PFSK-1 (cell line): ENCODE measurements at regions not wholly inside any gene's neighbourhood (a gene's known extent, or its start where the extent isn't known, plus 50 kb on each side); places are given as distances from the start of the nearest gene placed in this dataset.

Source experiments
- FOXP2 ChIP-seq: optimal IDR thresholded peaks from 2 replicates; pipeline ENCODE3; 2011; ENCODE audit warnings: borderline replicate concordance, control low read depth, inconsistent platforms; ENCODE audit not compliant: insufficient read depth; ENCODE audit errors: extremely low read length, extremely low read depth
- POLR2AphosphoS5 ChIP-seq: IDR thresholded peaks from 2 replicates; pipeline ENCODE4 v1.6.1; 2012; ENCODE audit warnings: low read depth, mild to moderate bottlenecking, control low read depth, low read length, moderate library complexity
- REST ChIP-seq, 2 experiments: IDR thresholded peaks; 2 replicates each; pipeline versions ENCODE4 v1.6.1 to v1.8.0; 2011 to 2012; ENCODE audit warnings: low read depth in 2 of 2, low read length in 2 of 2, control low read depth in 1 of 2, inconsistent platforms in 1 of 2, mild to moderate bottlenecking in 1 of 2, moderate library complexity in 1 of 2; ENCODE audit not compliant: insufficient read depth in 1 of 2
- SIN3A ChIP-seq: IDR thresholded peaks from 2 replicates; pipeline ENCODE4 v1.6.1; 2012; ENCODE audit warnings: mild to moderate bottlenecking, low read length, moderate library complexity, borderline replicate concordance; ENCODE audit not compliant: insufficient read depth
- TAF1 ChIP-seq: IDR thresholded peaks from 2 replicates; pipeline ENCODE4 v1.6.1; 2012; ENCODE audit warnings: low read length, control low read depth, borderline replicate concordance; ENCODE audit not compliant: insufficient read depth

DNA sequence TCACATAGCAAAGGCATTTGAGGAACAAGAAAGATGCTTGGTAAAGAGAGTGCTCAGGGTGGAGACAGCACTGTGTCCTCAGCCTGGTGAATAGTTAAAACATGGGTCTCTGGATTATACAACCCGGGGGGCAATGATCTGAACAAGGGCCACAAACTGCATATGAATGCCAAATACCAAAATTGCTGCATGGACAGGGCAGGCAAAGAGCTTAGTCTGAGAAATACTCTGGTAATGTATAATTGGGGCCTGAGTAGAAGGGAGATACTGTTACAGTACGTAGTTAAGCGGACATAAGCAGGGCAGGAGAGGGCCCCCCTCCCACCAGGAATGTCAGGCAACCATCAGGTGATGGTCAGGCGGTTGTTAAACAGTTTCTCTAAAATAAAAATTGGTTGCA is 99.3 kb upstream of the CDK1 start:
- no peak for TF ChIP-seq FOXP2
- TF ChIP-seq POLR2AphosphoS5: no peak
- TF ChIP-seq TAF1: no peak
- TF ChIP-seq SIN3A: no peak
- no peak for TF ChIP-seq REST (IDR thresholded peaks at IDR 0.05; ENCODE audit: insufficient read depth in 1 of 2, low read depth in 2 of 2, low read length in 2 of 2)

GRCh38 chr10:60677531-60678129 is 100.6 kb upstream of the CDK1 start:
- TF ChIP-seq SIN3A (no peak), POLR2AphosphoS5 (no peak), FOXP2 (no peak), TAF1 (no peak)

GRCh38 chr10:60675236-60675635 is 103.0 kb upstream of the CDK1 start:
- TF ChIP-seq FOXP2: no peak
- no peak for TF ChIP-seq POLR2AphosphoS5
- TF ChIP-seq REST (IDR thresholded peaks at IDR 0.05; ENCODE audit: insufficient read depth in 1 of 2, low read depth in 2 of 2, low read length in 2 of 2): no peak
- TF ChIP-seq TAF1: no peak
- no peak for TF ChIP-seq SIN3A

DNA sequence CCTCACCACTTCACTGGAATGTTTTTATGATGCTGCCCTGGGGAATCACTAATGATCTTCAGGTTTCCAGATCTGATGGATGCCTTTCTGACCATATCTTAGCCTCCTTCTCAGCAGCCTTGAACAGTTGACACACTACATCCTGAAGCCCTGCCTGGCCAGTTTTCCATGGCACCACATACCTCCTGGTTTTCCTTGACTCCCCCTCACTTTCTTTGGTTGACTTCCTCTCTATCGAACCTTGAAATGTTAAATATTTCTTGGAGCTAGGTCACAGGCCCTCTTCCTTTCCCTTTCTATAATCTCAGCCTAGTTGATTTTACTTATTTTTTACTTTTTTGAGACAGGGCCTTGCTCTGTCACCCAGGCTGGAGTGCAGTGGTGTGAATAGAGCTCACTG is 108.8 kb upstream of the CDK1 start:
- no peak for TF ChIP-seq SIN3A
- no peak for TF ChIP-seq REST (IDR thresholded peaks at IDR 0.05; ENCODE audit: insufficient read depth in 1 of 2, low read depth in 2 of 2, low read length in 2 of 2)
- no peak for TF ChIP-seq TAF1
- no peak for TF ChIP-seq POLR2AphosphoS5
- no peak for TF ChIP-seq FOXP2

DNA sequence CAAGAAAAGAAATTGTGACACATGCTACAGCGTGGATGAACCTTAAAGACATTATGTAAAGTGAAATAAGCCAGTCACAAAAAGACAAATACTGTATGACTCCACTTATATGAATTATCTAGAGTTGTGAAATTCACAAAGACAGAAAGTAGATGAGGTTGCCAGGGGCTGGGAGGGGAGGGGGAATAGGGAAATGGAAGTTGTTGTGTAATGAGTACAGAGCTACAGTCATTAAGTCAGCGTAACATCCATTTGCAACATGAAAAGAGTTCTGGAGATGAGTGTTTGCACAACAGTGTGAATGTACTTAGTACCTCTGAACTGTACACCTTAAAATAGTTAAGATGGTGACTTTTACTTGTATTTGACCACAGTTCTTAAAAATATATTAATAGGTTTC is 112.1 kb upstream of the CDK1 start:
- no peak for TF ChIP-seq REST (IDR thresholded peaks at IDR 0.05; ENCODE audit: insufficient read depth in 1 of 2, low read depth in 2 of 2, low read length in 2 of 2)
- no peak for TF ChIP-seq FOXP2
- no peak for TF ChIP-seq POLR2AphosphoS5
- TF ChIP-seq TAF1: no peak
- TF ChIP-seq SIN3A: no peak
